Adrenal gland (tissue), 9 donors: ENCODE measurements at regions not wholly inside any gene's neighbourhood (a gene's known extent, or its start where the extent isn't known, plus 50 kb on each side); places are given as distances from the start of the nearest gene placed in this dataset.

Experiments used
- DNase-seq, 7 donors: peaks; one replicate each; pipeline ENCODE4 v3.0.0-alpha.2; 2019 to 2020
- H3K27ac ChIP-seq, 5 donors: fragments of 200-600 bp; sonication (generic) in 4 of 5; 1 replicate in 3 of 5; 2 replicates in 2 of 5; pipeline versions ENCODE4 v1.5.1 to v1.8.0; 2016 to 2020; ENCODE audit warnings: mild to moderate bottlenecking in 1 of 5
- H3K27me3 ChIP-seq: fragments of 200-600 bp; 2 replicates; pipeline ENCODE4 v1.8.0; 2021
- H3K36me3 ChIP-seq, 2 donors: fragments of 200-600 bp; replicated peaks in 1 of 2; 1 replicate in 1 of 2; 2 replicates in 1 of 2; pipeline versions ENCODE4 v1.5.1 to v1.8.0; 2018 to 2022
- H3K4me1 ChIP-seq, 2 donors: fragments of 200-600 bp; replicated peaks in 1 of 2; 1 replicate in 1 of 2; 2 replicates in 1 of 2; pipeline versions ENCODE4 v1.5.1 to v1.8.0; 2018 to 2021
- H3K4me3 ChIP-seq, 4 donors: fragments of 200-600 bp; sonication (generic) in 3 of 4; one replicate each; pipeline ENCODE4 v1.5.1; 2016 to 2018
- H3K9me3 ChIP-seq, 3 donors: fragments of 200-600 bp; sonication (generic) in 1 of 3; replicated peaks in 1 of 3; 1 replicate in 2 of 3; 2 replicates in 1 of 3; pipeline versions ENCODE4 v1.5.1 to v1.8.0; 2016 to 2021
- POLR2A ChIP-seq, 2 donors: fragments of 450-650 bp; IDR thresholded peaks; one replicate each; pipeline ENCODE4 v1.6.1; 2017; ENCODE audit warnings: antibody characterized with exemption in 2 of 2, mild to moderate bottlenecking in 2 of 2, moderate library complexity in 1 of 2
- WGBS, 4 donors: extraction: QIAGEN DNeasy Blood & Tissue Kit in 2 of 4; methylation state at CpG; one replicate each; pipeline versions ENCODE4 v1.1.5 to v1.1.7; 2013 to 2017; 5-methylcytosine and 5-hydroxymethylcytosine counted together
- intact Hi-C, 2 donors: fragments of 100-400 bp; cut with DNase I; formaldehyde crosslinking; loops; one replicate each; pipeline versions ENCODE4 v1.14.1 to v1.15.0; 2022 to 2023
- TF ChIP-seq, protein P1 (sequence below), 6 experiments: fragments of 450-650 bp in 4 of 6; fragments of 200-600 bp in 2 of 6; sonication (generic) in 1 of 6; IDR thresholded peaks; 1 replicate in 5 of 6; 2 replicates in 1 of 6; pipeline versions ENCODE4 v1.5.1 to v1.8.0; 2016 to 2021; ENCODE audit warnings: antibody characterized with exemption in 6 of 6, mild to moderate bottlenecking in 2 of 6, moderate library complexity in 1 of 6
- donor health status: healthy with polysubstance abuse.
- donor health status: Bipolar disorder and iron deficiency.
- donor health status: DM: yes; HTN: yes; CAD: no.
- donor health status: DM: no; HTN: no; CAD: no.
- donor health status: DM: no; HTN: no; CAD: no.

DNA sequence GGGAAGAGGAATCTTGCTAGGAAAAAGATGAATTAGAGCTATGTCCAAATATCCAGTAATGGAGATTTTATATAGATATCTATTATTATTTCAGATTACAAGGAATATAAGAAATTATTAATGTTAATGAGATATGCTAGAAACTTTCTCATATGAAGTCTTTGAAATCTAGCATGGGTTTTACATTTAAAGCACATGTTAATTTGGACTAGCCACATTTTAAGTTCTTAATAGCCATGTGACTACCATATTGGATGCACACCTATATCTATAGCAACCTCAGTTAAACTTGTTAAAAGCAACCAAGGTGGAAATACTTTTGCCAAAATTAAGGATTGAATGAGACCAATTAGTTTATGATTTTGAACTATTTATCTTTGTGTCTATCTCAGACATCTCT is 86.7 kb upstream of the CNTNAP4 start:
- Histone ChIP-seq H3K9me3 (no peaks in the 10 kb centered on the region), H3K36me3 (no peaks in the 10 kb centered on the region), H3K4me1 (peaks cover 5 to 7% of the 10 kb centered on the region in 2 donors), H3K27me3 (no peaks in the 10 kb centered on the region), H3K27ac (no peak overlapping the region), H3K4me3 (no peak overlapping the region)
- intact Hi-C loops: no loop called here
- DNase-seq: no peak
- no peak for TF ChIP-seq POLR2A (IDR thresholded peaks at IDR 0.05)
- TF ChIP-seq, protein P1, sequence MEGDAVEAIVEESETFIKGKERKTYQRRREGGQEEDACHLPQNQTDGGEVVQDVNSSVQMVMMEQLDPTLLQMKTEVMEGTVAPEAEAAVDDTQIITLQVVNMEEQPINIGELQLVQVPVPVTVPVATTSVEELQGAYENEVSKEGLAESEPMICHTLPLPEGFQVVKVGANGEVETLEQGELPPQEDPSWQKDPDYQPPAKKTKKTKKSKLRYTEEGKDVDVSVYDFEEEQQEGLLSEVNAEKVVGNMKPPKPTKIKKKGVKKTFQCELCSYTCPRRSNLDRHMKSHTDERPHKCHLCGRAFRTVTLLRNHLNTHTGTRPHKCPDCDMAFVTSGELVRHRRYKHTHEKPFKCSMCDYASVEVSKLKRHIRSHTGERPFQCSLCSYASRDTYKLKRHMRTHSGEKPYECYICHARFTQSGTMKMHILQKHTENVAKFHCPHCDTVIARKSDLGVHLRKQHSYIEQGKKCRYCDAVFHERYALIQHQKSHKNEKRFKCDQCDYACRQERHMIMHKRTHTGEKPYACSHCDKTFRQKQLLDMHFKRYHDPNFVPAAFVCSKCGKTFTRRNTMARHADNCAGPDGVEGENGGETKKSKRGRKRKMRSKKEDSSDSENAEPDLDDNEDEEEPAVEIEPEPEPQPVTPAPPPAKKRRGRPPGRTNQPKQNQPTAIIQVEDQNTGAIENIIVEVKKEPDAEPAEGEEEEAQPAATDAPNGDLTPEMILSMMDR (IDR thresholded peaks at IDR 0.05): no peak

DNA sequence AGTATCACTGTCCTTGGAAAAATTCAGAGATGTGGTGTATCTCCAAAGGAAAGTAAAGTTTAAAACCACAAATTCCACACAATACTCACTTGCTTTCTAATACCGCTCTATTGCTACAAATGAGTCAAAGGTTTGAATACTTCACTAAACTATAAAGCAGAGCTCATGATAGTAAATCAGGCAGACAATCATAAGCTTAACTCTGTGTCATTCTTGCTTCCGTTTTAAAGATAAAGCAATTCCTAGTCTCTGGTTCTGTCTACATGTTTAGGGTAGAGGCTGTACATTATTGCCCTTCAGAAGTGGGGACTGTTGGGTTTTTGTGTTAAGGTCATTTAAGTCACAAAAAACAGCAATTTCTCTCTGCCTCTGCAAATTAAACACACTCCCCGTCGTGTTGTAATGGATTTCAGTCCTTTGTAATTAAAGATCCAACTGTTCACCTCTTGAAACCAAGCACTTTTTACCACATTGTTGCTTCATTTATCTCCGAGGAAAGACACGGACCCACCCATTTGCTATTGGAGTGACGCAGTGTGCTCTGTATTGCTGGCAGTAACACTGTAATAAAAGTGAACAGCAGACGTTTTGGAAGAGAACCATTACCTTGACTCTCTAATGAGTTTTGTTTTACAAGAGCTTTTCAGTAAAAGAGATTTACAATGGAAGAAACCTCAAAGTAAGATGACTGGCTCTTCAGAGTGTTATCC is 83.1 kb upstream of the CNTNAP4 start:
- intact Hi-C loops: no loop called here
- H3K27ac ChIP-seq: peak overlapping the region in 3 of 5 donors; percentile 70 to 82 (median 77)
- TF ChIP-seq, protein P1 (IDR thresholded peaks at IDR 0.05): no peak
- TF ChIP-seq POLR2A (IDR thresholded peaks at IDR 0.05): peak in 1 of 2 donors; percentile 25
- H3K4me1 ChIP-seq: peaks cover 5 to 7% of the 10 kb centered on the region in 2 donors
- peak overlapping the region in 2 of 4 donors; percentile 12 to 31 for H3K4me3 ChIP-seq
- DNase-seq: peak in 5 of 7 donors; percentile 16 to 49 (median 21)
- H3K9me3 ChIP-seq: no peaks in the 10 kb centered on the region
- H3K27me3 ChIP-seq: no peaks in the 10 kb centered on the region
- H3K36me3 ChIP-seq: no peaks in the 10 kb centered on the region
- WGBS, 4 donors: 12 to 19% (median 16%) methylated on average over 8 of the region's 8 CpGs

DNA sequence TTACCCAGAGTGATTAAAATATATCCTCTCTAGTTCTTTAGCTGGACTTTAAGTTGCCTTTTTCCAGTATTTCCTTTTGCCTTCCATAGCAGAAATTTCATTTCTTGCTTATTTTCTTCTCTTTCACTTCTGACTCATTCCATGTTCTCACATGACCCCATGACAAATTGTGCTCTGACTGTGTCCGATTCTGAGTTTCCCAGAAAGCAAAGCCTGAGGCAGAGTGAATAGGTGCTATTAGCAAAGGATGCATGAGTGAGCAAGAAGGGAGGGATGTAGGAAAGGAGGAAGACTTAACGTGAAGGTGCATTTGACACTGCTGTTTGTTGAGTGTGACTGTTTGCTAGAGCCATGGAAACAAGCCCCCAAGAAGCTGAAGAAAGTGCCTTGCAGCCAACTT is 82.6 kb upstream of the CNTNAP4 start:
- Histone ChIP-seq H3K27ac (peak overlapping the region in 3 of 5 donors; percentile 70 to 82 (median 77)), H3K4me3 (peak overlapping the region in 2 of 4 donors; percentile 12 to 31), H3K36me3 (no peaks in the 10 kb centered on the region), H3K4me1 (peaks cover 5 to 7% of the 10 kb centered on the region in 2 donors), H3K27me3 (no peaks in the 10 kb centered on the region), H3K9me3 (no peaks in the 10 kb centered on the region)
- intact Hi-C loops: no loop called here
- peak in 6 of 7 donors; percentile 37 to 67 (median 50) for DNase-seq
- no peak for TF ChIP-seq POLR2A (IDR thresholded peaks at IDR 0.05)
- TF ChIP-seq, protein P1 (IDR thresholded peaks at IDR 0.05): no peak
- 12 to 20% (median 14%) methylated on average over 2 of the region's 2 CpGs for WGBS, 4 donors

DNA sequence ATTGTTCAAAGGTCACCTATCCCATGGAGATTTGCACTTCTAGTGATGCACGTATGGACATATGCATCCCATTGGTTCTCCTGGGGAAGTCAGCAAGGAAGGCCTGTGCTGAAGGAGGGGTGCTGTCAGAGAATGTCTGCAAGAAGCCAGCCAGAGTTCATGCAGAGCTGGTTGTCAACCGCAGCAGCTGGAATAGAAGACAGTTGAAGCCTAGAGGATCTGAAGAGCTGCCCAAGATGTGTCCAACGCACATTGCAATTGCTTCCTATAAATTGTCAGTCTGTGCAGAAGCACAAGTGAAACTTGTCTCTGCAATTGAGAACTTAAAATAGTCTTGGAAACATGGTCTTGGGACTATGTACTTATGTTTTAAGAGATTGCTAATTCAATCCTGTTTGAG is 82.1 kb upstream of the CNTNAP4 start:
- no peaks in the 10 kb centered on the region for H3K27me3 ChIP-seq
- H3K36me3 ChIP-seq: no peaks in the 10 kb centered on the region
- no peak overlapping the region for H3K4me3 ChIP-seq
- no peak for DNase-seq
- H3K4me1 ChIP-seq: peaks cover 5 to 7% of the 10 kb centered on the region in 2 donors
- intact Hi-C loops: no loop called here
- 73 to 87% (median 86%) methylated on average over 3 of the region's 3 CpGs for WGBS, 4 donors
- H3K9me3 ChIP-seq: no peaks in the 10 kb centered on the region
- TF ChIP-seq, protein P1 (IDR thresholded peaks at IDR 0.05): no peak
- no peak for TF ChIP-seq POLR2A (IDR thresholded peaks at IDR 0.05)
- peak overlapping the region in 1 of 5 donors; percentile 77 for H3K27ac ChIP-seq
